Body of pancreas (tissue), 4 donors: ENCODE measurements at regions not wholly inside any gene's neighbourhood (a gene's known extent, or its start where the extent isn't known, plus 50 kb on each side); places are given as distances from the start of the nearest gene placed in this dataset.

Source experiments
- ATAC-seq: fragments of 150-250 bp; one replicate; pipeline ENCODE4 v1.9.1; 2016
- DNase-seq, 4 donors: peaks; one replicate each; pipeline ENCODE4 v3.0.0-alpha.2; 2019
- H3K27ac ChIP-seq, 4 donors: fragments of 200-600 bp; sonication (generic); 1 replicate in 3 of 4; 2 replicates in 1 of 4; pipeline versions ENCODE4 v1.5.1 to v1.6.1; 2016 to 2019; ENCODE audit warnings: mild to moderate bottlenecking in 1 of 4, mixed read lengths in 1 of 4, moderate library complexity in 1 of 4
- H3K27me3 ChIP-seq, 2 donors: fragments of 200-600 bp; sonication (generic); one replicate each; pipeline ENCODE4 v1.6.0; 2016; ENCODE audit warnings: mild to moderate bottlenecking in 1 of 2
- H3K36me3 ChIP-seq, 2 donors: fragments of 200-600 bp; sonication (generic); replicated peaks in 1 of 2; 2 replicates each; pipeline ENCODE4 v1.5.1; 2016; ENCODE audit warnings: low read depth in 2 of 2; ENCODE audit not compliant: insufficient read depth in 1 of 2
- H3K4me1 ChIP-seq: fragments of 200-600 bp; sonication (generic); one replicate; pipeline ENCODE4 v1.6.0; 2016
- H3K4me3 ChIP-seq, 2 donors: fragments of 200-600 bp; sonication (generic); 1 replicate in 1 of 2; 2 replicates in 1 of 2; pipeline ENCODE4 v1.5.1; 2016 to 2019
- H3K9me3 ChIP-seq, 3 donors: fragments of 200-600 bp; sonication (generic); 1 replicate in 2 of 3; 2 replicates in 1 of 3; pipeline ENCODE4 v1.5.1; 2016
- POLR2A ChIP-seq, 3 donors: fragments of 450-650 bp; IDR thresholded peaks; one replicate each; pipeline ENCODE4 v1.6.1; 2016; ENCODE audit warnings: antibody characterized with exemption in 3 of 3, mild to moderate bottlenecking in 2 of 3
- WGBS, 2 donors: methylation state at CpG; one replicate each; pipeline ENCODE4 v1.1.5; 2017; 5-methylcytosine and 5-hydroxymethylcytosine counted together
- intact Hi-C: fragments of 100-400 bp; cut with DNase I; formaldehyde crosslinking; loops from one replicate; pipeline ENCODE4 v1.15.1; 2023
- TF ChIP-seq, protein P1 (sequence below), 7 experiments: fragments of 450-650 bp in 4 of 7; fragments of 200-600 bp in 3 of 7; sonication (generic) in 3 of 7; IDR thresholded peaks; one replicate each; pipeline ENCODE4 v1.5.1; 2016 to 2019; ENCODE audit warnings: antibody characterized with exemption in 7 of 7

DNA sequence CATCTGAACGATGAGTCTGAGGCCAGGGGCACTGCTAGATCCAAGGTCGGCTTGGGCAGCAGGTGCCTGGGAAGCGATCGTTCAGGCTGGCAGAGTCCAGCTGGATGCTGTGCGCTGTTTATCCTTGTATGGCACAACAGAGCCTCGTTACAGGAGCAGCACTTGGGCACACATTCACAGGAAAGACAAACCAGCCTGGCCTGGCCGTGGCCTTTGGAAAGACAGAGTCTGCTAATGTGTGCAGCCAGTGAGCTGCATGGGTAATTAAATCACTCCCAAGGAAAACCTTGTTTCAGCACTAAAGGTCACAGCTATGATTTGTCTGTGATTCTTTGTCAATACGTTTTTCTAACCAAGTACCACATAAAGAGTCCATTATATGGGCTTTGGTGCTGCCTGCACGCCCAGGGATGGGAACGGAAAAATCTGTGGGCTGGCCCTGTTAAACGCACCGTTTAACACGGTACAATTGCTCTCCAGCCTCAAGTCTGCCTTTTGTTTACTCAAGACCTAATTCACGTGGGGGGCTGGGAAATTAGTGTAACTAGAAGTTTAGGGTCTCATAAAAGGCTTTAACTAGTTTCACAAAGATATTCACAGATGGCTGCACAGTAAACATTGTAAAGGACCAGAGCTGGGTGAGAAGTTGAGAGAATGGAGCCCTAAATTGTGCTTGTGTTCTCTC lies 509.3 kb downstream of the KDM4C start:
- intact Hi-C loops, result no loop called here
- Histone ChIP-seq H3K4me1 (no peaks in the 10 kb centered on the region), H3K36me3 (no peaks in the 10 kb centered on the region), H3K4me3 (no peak overlapping the region), H3K27ac (no peak overlapping the region), H3K9me3 (no peaks in the 10 kb centered on the region), H3K27me3 (no peaks in the 10 kb centered on the region)
- DNase-seq (peak in 1 of 4 donors; percentile 2), ATAC-seq (no peak)
- no peak for TF ChIP-seq POLR2A (IDR thresholded peaks at IDR 0.05)
- TF ChIP-seq, protein P1, sequence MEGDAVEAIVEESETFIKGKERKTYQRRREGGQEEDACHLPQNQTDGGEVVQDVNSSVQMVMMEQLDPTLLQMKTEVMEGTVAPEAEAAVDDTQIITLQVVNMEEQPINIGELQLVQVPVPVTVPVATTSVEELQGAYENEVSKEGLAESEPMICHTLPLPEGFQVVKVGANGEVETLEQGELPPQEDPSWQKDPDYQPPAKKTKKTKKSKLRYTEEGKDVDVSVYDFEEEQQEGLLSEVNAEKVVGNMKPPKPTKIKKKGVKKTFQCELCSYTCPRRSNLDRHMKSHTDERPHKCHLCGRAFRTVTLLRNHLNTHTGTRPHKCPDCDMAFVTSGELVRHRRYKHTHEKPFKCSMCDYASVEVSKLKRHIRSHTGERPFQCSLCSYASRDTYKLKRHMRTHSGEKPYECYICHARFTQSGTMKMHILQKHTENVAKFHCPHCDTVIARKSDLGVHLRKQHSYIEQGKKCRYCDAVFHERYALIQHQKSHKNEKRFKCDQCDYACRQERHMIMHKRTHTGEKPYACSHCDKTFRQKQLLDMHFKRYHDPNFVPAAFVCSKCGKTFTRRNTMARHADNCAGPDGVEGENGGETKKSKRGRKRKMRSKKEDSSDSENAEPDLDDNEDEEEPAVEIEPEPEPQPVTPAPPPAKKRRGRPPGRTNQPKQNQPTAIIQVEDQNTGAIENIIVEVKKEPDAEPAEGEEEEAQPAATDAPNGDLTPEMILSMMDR (IDR thresholded peaks at IDR 0.05), result no peak
- 40 to 42% methylated on average over 11 to 14 of the region's 14 CpGs for WGBS, 2 donors

DNA sequence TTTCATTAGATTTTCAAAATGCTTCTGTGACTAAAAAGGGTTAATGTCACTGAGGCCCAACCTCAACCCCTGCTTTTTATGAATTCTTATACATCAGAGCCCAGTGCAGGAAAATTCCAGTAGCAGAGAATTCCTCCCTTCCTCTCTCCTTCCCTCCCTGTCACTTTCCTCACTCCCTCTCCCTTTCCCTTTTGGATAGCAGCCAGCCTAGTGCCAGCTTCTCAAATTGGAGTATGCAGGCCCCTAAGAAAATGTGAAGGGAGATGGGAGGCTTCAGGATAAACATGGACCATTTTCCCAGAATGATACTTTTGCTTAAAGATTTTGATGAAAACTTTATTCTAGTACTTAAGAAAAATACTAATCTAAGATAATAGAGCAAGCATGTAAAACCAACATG lies 507.4 kb downstream of the KDM4C start:
- H3K4me3 ChIP-seq, result no peak overlapping the region
- H3K9me3 ChIP-seq, result no peaks in the 10 kb centered on the region
- no peak for DNase-seq
- H3K36me3 ChIP-seq, result no peaks in the 10 kb centered on the region
- no peaks in the 10 kb centered on the region for H3K27me3 ChIP-seq
- TF ChIP-seq POLR2A (IDR thresholded peaks at IDR 0.05), result no peak
- TF ChIP-seq, protein P1 (IDR thresholded peaks at IDR 0.05), result no peak
- no peak for ATAC-seq
- H3K4me1 ChIP-seq, result no peaks in the 10 kb centered on the region
- no peak overlapping the region for H3K27ac ChIP-seq
- intact Hi-C loops, result no loop called here

DNA sequence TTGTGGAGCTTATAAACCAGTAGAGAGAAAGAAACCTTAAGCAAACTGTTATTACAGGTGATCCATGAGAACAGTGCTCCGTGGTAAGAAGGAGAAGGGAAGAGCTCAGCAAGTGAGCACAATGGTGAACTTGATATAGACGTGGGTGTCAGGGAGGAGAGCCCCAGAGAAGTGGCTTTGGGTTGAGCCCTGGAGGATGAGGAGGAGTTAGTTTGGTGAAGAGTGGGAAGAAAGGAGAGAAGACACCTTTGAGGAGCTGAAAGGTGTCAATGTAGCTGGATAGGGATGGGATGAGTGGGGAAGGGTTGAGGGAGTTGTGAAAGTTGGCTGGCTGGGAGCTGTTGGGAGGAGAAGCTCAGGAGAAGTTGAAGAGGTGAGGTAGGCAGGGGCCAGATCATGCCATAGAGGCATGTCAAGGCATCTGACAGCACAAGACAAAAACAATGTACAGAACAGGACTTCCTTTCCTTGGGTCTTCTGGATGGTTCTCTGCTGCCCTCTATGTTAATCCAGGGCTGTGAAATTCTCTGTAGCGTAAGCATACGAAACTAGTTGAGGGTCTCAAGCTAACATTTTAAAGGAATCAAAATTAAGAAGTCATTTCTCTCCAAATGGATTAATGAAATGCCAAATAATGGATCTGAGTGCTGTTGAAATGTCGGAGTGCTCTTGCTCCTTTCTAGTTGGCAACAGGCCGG lies 501.9 kb downstream of the KDM4C start:
- H3K27ac ChIP-seq, result no peak overlapping the region
- TF ChIP-seq POLR2A (IDR thresholded peaks at IDR 0.05), result no peak
- TF ChIP-seq, protein P1 (IDR thresholded peaks at IDR 0.05), result no peak
- no peak overlapping the region for H3K4me3 ChIP-seq
- H3K4me1 ChIP-seq, result peaks cover 4% of the 10 kb centered on the region
- intact Hi-C loops, result no loop called here
- H3K9me3 ChIP-seq, result no peaks in the 10 kb centered on the region
- ATAC-seq (no peak), DNase-seq (no peak)
- WGBS, 2 donors, result 61 to 67% methylated on average over 6 of the region's 6 CpGs
- H3K36me3 ChIP-seq, result no peaks in the 10 kb centered on the region
- H3K27me3 ChIP-seq, result no peaks in the 10 kb centered on the region

DNA sequence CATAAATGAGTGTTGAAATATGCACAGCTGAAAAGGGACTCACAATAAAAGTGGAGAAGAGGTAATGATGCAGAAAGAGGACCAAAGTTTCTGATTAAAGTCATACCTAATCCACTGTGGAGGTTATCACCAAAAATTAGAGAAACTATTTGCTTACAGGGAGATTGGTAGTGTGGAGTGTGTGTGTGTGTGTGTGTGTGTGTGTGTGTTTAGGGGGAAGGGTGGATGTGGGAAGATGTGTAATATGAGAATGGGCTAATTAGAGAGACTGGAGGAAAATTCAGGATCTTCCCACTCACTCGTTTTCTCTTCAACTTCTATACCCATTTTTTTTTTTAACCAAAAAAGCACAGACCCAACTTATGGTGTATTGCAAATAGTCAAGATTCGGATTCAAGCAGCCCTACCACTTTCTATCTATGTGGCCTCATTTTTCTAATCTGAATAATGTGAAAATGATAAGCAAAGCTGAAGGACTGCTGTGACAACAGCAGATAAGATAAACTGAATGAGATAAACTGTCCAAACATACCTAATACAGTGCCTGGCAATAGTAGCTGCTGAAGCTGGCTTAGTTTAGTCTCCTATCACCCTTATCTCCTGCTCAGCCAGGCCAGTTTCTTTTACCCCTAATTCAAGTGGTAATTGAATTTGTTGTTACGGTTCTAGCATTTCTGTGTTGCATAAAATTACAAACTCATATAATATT lies 501.1 kb downstream of the KDM4C start:
- Histone ChIP-seq H3K27ac (no peak overlapping the region), H3K9me3 (no peaks in the 10 kb centered on the region), H3K4me3 (no peak overlapping the region), H3K4me1 (peaks cover 4% of the 10 kb centered on the region), H3K27me3 (no peaks in the 10 kb centered on the region), H3K36me3 (no peaks in the 10 kb centered on the region)
- intact Hi-C loops, result no loop called here
- ATAC-seq, result no peak
- TF ChIP-seq POLR2A (IDR thresholded peaks at IDR 0.05), result no peak
- TF ChIP-seq, protein P1 (IDR thresholded peaks at IDR 0.05), result no peak
- no peak for DNase-seq
- 16 to 22% methylated on average over 3 of the region's 3 CpGs for WGBS, 2 donors
